HepG2 (cell line): ENCODE measurements at regions not wholly inside any gene's neighbourhood (a gene's known extent, or its start where the extent isn't known, plus 50 kb on each side); places are given as distances from the start of the nearest gene placed in this dataset.

Source experiments
- ATAC-seq: fragments of 200-7000 bp; cut with Tn5 transposase; 3 replicates; pipeline ENCODE4 v1.9.1; 2020; ENCODE audit warnings: mild to moderate bottlenecking, moderate library complexity
- BruUV-seq: library from RNA; stranded (reverse); fragments of 400-500 nt; replicated peaks from 2 replicates; lab custom pipeline; 2021; lab: Mats Ljungman, UMichigan
- CTCF ChIA-PET: fragments of 300-600 bp; formaldehyde crosslinking; extraction: SDS; loops from one replicate; lab custom pipeline; 2021; ENCODE audit warnings: low total read pairs, inconsistent platforms, low intra/inter-chr PET ratio; lab: Yijun Ruan, JAX
- POLR2A ChIA-PET: fragments of 350-600 bp; sonication (Branson Sonifier 250); formaldehyde crosslinking; loops from one replicate; lab custom pipeline; 2020; ENCODE audit warnings: antibody characterized with exemption, inconsistent platforms; lab: Yijun Ruan, JAX
- DNase-seq: peaks from one replicate; pipeline ENCODE4 v3.0.0-alpha.2; 2015; ENCODE audit warnings: low spot score
- FAIRE-seq: peaks from 3 replicates; lab custom pipeline; 2011; peaks lifted over from hg19 to GRCh38; lab: Jason Lieb, UNC
- H2AFZ ChIP-seq: one replicate; pipeline ENCODE4 v1.6.1; 2011; ENCODE audit warnings: low read length, inconsistent platforms
- H3K27ac ChIP-seq: fragments of 300-600 bp; 3 replicates; pipeline ENCODE4 v1.8.0; 2011; ENCODE audit warnings: mixed run types, mild to moderate bottlenecking, mixed read lengths, low read length, inconsistent platforms; ENCODE audit not compliant: insufficient read depth; ENCODE audit errors: extremely low read length
- H3K27me3 ChIP-seq, 2 experiments: fragments of 200-600 bp in 1 of 2; 2 replicates in 1 of 2; 3 replicates in 1 of 2; pipeline versions ENCODE4 v1.6.0 to v1.8.0; 2011; ENCODE audit warnings: low read length in 2 of 2, mild to moderate bottlenecking in 2 of 2, moderate library complexity in 2 of 2, inconsistent platforms in 1 of 2; ENCODE audit not compliant: insufficient read depth in 2 of 2, control insufficient read depth in 1 of 2
- H3K36me3 ChIP-seq, 2 experiments: fragments of 200-600 bp in 1 of 2; replicated peaks in 1 of 2; 2 replicates in 1 of 2; 3 replicates in 1 of 2; pipeline versions ENCODE4 v1.5.1 to v1.8.0; 2011; ENCODE audit warnings: low read length in 2 of 2, inconsistent platforms in 1 of 2; ENCODE audit not compliant: insufficient read depth in 2 of 2, control insufficient read depth in 1 of 2
- H3K4me1 ChIP-seq: 2 replicates; pipeline ENCODE4 v1.5.1; 2012; ENCODE audit warnings: low read length, inconsistent platforms; ENCODE audit not compliant: insufficient read depth
- H3K4me2 ChIP-seq: 2 replicates; pipeline ENCODE4 v1.6.0; 2011; ENCODE audit warnings: low read depth, low read length, inconsistent platforms
- H3K4me3 ChIP-seq, 3 experiments: fragments of 200-600 bp in 1 of 3; sonication (generic), shearing (Covaris generic) in 1 of 3; replicated peaks in 1 of 3; 2 replicates each; pipeline ENCODE4 v1.5.1; 2011 to 2016; ENCODE audit warnings: low read length in 3 of 3, inconsistent platforms in 2 of 3, low read depth in 2 of 3, mild to moderate bottlenecking in 2 of 3, control low read depth in 1 of 3, mixed read lengths in 1 of 3; ENCODE audit not compliant: insufficient read depth in 1 of 3
- H3K79me2 ChIP-seq: one replicate; pipeline ENCODE4 v1.6.1; 2011; ENCODE audit warnings: low read length, inconsistent platforms; ENCODE audit not compliant: insufficient read depth
- H3K9ac ChIP-seq: 2 replicates; pipeline ENCODE4 v1.6.0; 2011; ENCODE audit warnings: mild to moderate bottlenecking, low read depth, low read length, inconsistent platforms; ENCODE audit not compliant: insufficient read depth
- H3K9me3 ChIP-seq: 2 replicates; pipeline ENCODE4 v1.5.1; 2012; ENCODE audit warnings: mild to moderate bottlenecking, low read length
- H4K20me1 ChIP-seq: 2 replicates; pipeline ENCODE4 v1.6.0; 2011; ENCODE audit warnings: inconsistent platforms, mild to moderate bottlenecking, low read length, moderate library complexity; ENCODE audit not compliant: insufficient read depth
- KDM3A ChIP-seq: IDR thresholded peaks from 2 replicates; pipeline ENCODE4 v1.6.1; 2018; ENCODE audit warnings: low read depth, missing compliant biosample characterization
- LRRFIP1 ChIP-seq: sonication (generic); formaldehyde crosslinking; conservative IDR thresholded peaks from 2 replicates; pipeline ENCODE4 v1.4.0; 2020; ENCODE audit warnings: missing genetic modification reagents
- MEIS1 ChIP-seq: sonication (generic); formaldehyde crosslinking; IDR thresholded peaks from 2 replicates; pipeline ENCODE4 v1.9.0; 2021; ENCODE audit warnings: mild to moderate bottlenecking, missing genetic modification reagents, moderate library complexity, borderline replicate concordance
- PLSCR1 ChIP-seq: sonication (generic); formaldehyde crosslinking; IDR thresholded peaks from 2 replicates; pipeline ENCODE4 v1.5.0; 2020; ENCODE audit warnings: missing genetic modification reagents, mild to moderate bottlenecking, borderline replicate concordance
- RFX1 ChIP-seq: fragments of 450-650 bp; IDR thresholded peaks from 2 replicates; pipeline ENCODE4 v1.6.1; 2017
- SMC3 ChIP-seq: IDR thresholded peaks from 2 replicates; pipeline ENCODE4 v1.6.1; 2011; ENCODE audit warnings: low read length, improper control_type of control experiment
- SNRNP70 ChIP-seq: fragments of 200-400 bp; formaldehyde crosslinking; IDR thresholded peaks from 2 replicates; pipeline ENCODE4 v1.6.1; 2017; ENCODE audit warnings: mild to moderate bottlenecking, low read depth, low read length, moderate library complexity
- THYN1 ChIP-seq: sonication (generic); formaldehyde crosslinking; IDR thresholded peaks from 2 replicates; pipeline ENCODE4 v1.8.1; 2023; ENCODE audit warnings: low read depth, mild to moderate bottlenecking, moderate library complexity, missing genetic modification reagents, borderline replicate concordance
- ZNF274 ChIP-seq: sonication (generic); formaldehyde crosslinking; IDR thresholded peaks from 2 replicates; pipeline ENCODE4 v1.5.1; 2020; ENCODE audit warnings: mild to moderate bottlenecking, missing genetic modification reagents
- ZNF34 ChIP-seq: sonication (generic); formaldehyde crosslinking; IDR thresholded peaks from 2 replicates; pipeline ENCODE4 v1.4.0; 2020; ENCODE audit warnings: mild to moderate bottlenecking, missing genetic modification reagents, borderline replicate concordance
- ZNF432 ChIP-seq: sonication (generic); formaldehyde crosslinking; IDR thresholded peaks from 2 replicates; pipeline ENCODE4 v1.5.0; 2020; ENCODE audit warnings: missing genetic modification reagents, mild to moderate bottlenecking, borderline replicate concordance
- WGBS: methylation state at CpG from one replicate; pipeline ENCODE4 v1.1.6; 2017; ENCODE audit warnings: low lambda C conversion rate; 5-methylcytosine and 5-hydroxymethylcytosine counted together
- in situ Hi-C: cut with HindIII; loops from 2 replicates; pipeline ENCODE4 v1.10.0; 2017; ENCODE audit warnings: low pct_unique_long_range_greater_than_20kb; ENCODE audit not compliant: extremely low pct_ligation_motif_present
- intact Hi-C: fragments of 100-400 bp; cut with micrococcal nuclease; formaldehyde crosslinking; loops from one replicate; pipeline ENCODE4 v1.10.0; 2022; ENCODE audit not compliant: unreplicated experiment
- TF ChIP-seq, protein P1 (sequence below): sonication (generic); formaldehyde crosslinking; IDR thresholded peaks from 2 replicates; pipeline ENCODE4 v1.4.0; 2020; ENCODE audit warnings: missing genetic modification reagents, mild to moderate bottlenecking, borderline replicate concordance

DNA sequence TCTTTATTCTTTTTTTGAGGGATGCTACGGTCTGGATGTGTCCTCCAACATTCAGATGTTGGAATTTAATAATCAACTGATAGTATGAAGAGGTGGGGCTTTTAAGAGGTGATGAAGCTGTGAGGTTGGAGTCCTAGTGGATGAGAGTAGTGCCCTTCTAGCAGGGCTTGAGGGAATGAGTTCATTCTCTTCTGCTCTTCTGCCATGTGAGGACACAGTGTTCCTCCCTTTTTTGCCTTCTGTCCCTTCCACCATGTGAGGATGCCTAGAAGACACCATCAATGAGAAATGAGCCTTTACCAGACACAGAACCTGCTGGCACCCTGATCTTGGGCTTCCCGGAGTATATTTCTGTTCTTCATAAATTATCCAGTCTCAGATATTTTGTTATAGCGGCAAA, 82.1 kb upstream of the MLIP start:
- Histone ChIP-seq H3K36me3 (no peaks in the 10 kb centered on the region), H3K4me2 (no peak overlapping the region), H4K20me1 (no peaks in the 10 kb centered on the region), H2AFZ (no peak overlapping the region), H3K9me3 (no peaks in the 10 kb centered on the region), H3K27me3 (no peaks in the 10 kb centered on the region), H3K4me1 (no peaks in the 10 kb centered on the region), H3K4me3 (no peak overlapping the region), H3K27ac (no peak overlapping the region), H3K9ac (no peak overlapping the region), H3K79me2 (no peaks in the 10 kb centered on the region)
- ChIA-PET POLR2A (no interaction called here), CTCF (no interaction called here)
- intact Hi-C loops = no loop called here
- in situ Hi-C loops = no loop called here
- DNase-seq (no peak), FAIRE-seq (no peak), ATAC-seq (no peak)
- TF ChIP-seq ZNF432 (CRISPR knock-in tag) = no peak
- TF ChIP-seq, protein P1, sequence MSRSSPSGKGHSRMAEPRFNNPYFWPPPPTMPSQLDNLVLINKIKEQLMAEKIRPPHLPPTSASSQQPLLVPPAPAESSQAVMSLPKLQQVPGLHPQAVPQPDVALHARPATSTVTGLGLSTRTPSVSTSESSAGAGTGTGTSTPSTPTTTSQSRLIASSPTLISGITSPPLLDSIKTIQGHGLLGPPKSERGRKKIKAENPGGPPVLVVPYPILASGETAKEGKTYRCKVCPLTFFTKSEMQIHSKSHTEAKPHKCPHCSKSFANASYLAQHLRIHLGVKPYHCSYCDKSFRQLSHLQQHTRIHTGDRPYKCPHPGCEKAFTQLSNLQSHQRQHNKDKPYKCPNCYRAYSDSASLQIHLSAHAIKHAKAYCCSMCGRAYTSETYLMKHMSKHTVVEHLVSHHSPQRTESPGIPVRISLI = no peak
- WGBS = 42% methylated on average over 3 of the region's 3 CpGs
- no TSS peak for BruUV-seq

DNA sequence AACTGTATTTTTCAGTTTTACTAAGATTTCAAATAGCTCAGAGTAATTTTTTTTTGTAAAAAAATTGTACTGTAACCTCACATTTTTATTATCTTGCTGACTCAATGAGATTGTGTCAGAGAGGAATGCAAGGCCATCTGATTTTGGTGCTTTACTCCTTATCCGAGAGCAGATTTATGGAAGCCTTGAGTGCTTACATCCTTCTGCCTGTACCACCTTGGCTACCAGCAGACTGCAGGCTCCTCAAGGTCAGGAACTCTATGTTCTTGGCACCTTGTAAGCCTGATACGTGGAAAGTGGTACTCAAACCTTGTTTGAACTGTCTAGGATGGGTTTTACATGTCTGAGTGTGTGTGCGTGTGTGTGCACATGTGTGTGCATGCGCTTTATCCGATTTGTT, 80.1 kb upstream of the MLIP start:
- 70% methylated on average over 5 of the region's 5 CpGs for WGBS
- intact Hi-C loops = no loop called here
- no peak overlapping the region for H3K27ac ChIP-seq
- BruUV-seq = no TSS peak
- in situ Hi-C loops = no loop called here
- no peak overlapping the region for H3K4me3 ChIP-seq
- no peaks in the 10 kb centered on the region for H3K4me1 ChIP-seq
- H3K9me3 ChIP-seq = no peaks in the 10 kb centered on the region
- no peak for FAIRE-seq
- H3K9ac ChIP-seq = no peak overlapping the region
- H4K20me1 ChIP-seq = no peaks in the 10 kb centered on the region
- no peak for DNase-seq
- ChIA-PET POLR2A (no interaction called here), CTCF (no interaction called here)
- no peak for ATAC-seq
- no peak overlapping the region for H2AFZ ChIP-seq
- H3K27me3 ChIP-seq = no peaks in the 10 kb centered on the region
- no peaks in the 10 kb centered on the region for H3K36me3 ChIP-seq
- no peak overlapping the region for H3K4me2 ChIP-seq
- no peaks in the 10 kb centered on the region for H3K79me2 ChIP-seq
- TF ChIP-seq SMC3 (no peak), RFX1 (no peak), LRRFIP1 (CRISPR knock-in tag) (no peak), SNRNP70 (no peak), KDM3A (CRISPR knock-in tag) (no peak), PLSCR1 (CRISPR knock-in tag) (no peak), ZNF432 (CRISPR knock-in tag) (no peak), MEIS1 (no peak), THYN1 (no peak), ZNF34 (CRISPR knock-in tag) (no peak), ZNF274 (CRISPR knock-in tag) (no peak)
